ENCODE measurements at regions not wholly inside any gene's neighbourhood (a gene's known extent, or its start where the extent isn't known, plus 50 kb on each side); places are given as distances from the start of the nearest gene placed in this dataset.

- 80 to 87% methylated on average over 2 of the region's 2 CpGs for WGBS, 2 donors
- TF ChIP-seq CTCF (IDR thresholded peaks at IDR 0.05), result peak in 1 of 9 donors; percentile 9
- no peaks in the 10 kb centered on the region for H3K27me3 ChIP-seq
- DNase-seq (no peak), ATAC-seq (no peak)
- H3K9me3 ChIP-seq, result no peaks in the 10 kb centered on the region
- no peak overlapping the region for H3K27ac ChIP-seq
- intact Hi-C loops (cut with DNase I), result loop anchor here in 1 of 10 donors (10.0 kb wide), 1 partner anchor 99 kb away; no protein-coding TSS in a partner anchor
- H3K4me3 ChIP-seq, result no peak overlapping the region
- no peaks in the 10 kb centered on the region for H3K36me3 ChIP-seq
- H3K4me1 ChIP-seq, result no peaks in the 10 kb centered on the region
These were observed 181.8 kb upstream of the CACNA2D1 start for GRCh38 chr7:82625377-82625776.

- H3K9me3 ChIP-seq, result no peaks in the 10 kb centered on the region
- intact Hi-C loops (cut with DNase I), result loop anchor here in 1 of 10 donors (10.0 kb wide), 1 partner anchor 100 kb away; no protein-coding TSS in a partner anchor
- DNase-seq (no peak), ATAC-seq (no peak)
- H3K4me3 ChIP-seq, result no peak overlapping the region
- no peaks in the 10 kb centered on the region for H3K4me1 ChIP-seq
- 92 to 94% methylated on average over 1 of the region's 1 CpG for WGBS, 2 donors
- TF ChIP-seq CTCF (IDR thresholded peaks at IDR 0.05), result no peak
- no peak overlapping the region for H3K27ac ChIP-seq
- H3K36me3 ChIP-seq, result no peaks in the 10 kb centered on the region
- no peaks in the 10 kb centered on the region for H3K27me3 ChIP-seq
These were observed 181.4 kb upstream of the CACNA2D1 start for GRCh38 chr7:82624965-82625364.

- no peaks in the 10 kb centered on the region for H3K4me1 ChIP-seq
- no peak for TF ChIP-seq CTCF (IDR thresholded peaks at IDR 0.05)
- H3K27ac ChIP-seq, result no peak overlapping the region
- no peaks in the 10 kb centered on the region for H3K9me3 ChIP-seq
- no peaks in the 10 kb centered on the region for H3K36me3 ChIP-seq
- no peak for ATAC-seq
- DNase-seq, result no peak
- no peaks in the 10 kb centered on the region for H3K27me3 ChIP-seq
- 82 to 94% methylated on average over 2 of the region's 2 CpGs for WGBS, 2 donors
- H3K4me3 ChIP-seq, result no peak overlapping the region
- intact Hi-C loops (cut with DNase I), result loop anchor here in 1 of 10 donors (10.0 kb wide), 1 partner anchor 100 kb away; no protein-coding TSS in a partner anchor
These were observed 180.8 kb upstream of the CACNA2D1 start for GRCh38 chr7:82624337-82624736.

GRCh38 chr7:82623812-82624211 is 180.2 kb upstream of the CACNA2D1 start:
- Histone ChIP-seq H3K36me3 (no peaks in the 10 kb centered on the region), H3K4me3 (no peak overlapping the region), H3K4me1 (no peaks in the 10 kb centered on the region), H3K9me3 (no peaks in the 10 kb centered on the region), H3K27ac (no peak overlapping the region), H3K27me3 (no peaks in the 10 kb centered on the region)
- TF ChIP-seq CTCF (IDR thresholded peaks at IDR 0.05), result no peak
- DNase-seq (no peak), ATAC-seq (no peak)
- intact Hi-C loops (cut with DNase I), result loop anchor here in 1 of 10 donors (10.0 kb wide), 1 partner anchor 101 kb away; no protein-coding TSS in a partner anchor
